ENCODE measurements at regions not wholly inside any gene's neighbourhood (a gene's known extent, or its start where the extent isn't known, plus 50 kb on each side); places are given as distances from the start of the nearest gene placed in this dataset.
"Not testable (repeated sequence)": the region's sequence is repeated elsewhere in the genome, so short reads cannot be mapped to it uniquely, and the experiment has no call there.

DNA sequence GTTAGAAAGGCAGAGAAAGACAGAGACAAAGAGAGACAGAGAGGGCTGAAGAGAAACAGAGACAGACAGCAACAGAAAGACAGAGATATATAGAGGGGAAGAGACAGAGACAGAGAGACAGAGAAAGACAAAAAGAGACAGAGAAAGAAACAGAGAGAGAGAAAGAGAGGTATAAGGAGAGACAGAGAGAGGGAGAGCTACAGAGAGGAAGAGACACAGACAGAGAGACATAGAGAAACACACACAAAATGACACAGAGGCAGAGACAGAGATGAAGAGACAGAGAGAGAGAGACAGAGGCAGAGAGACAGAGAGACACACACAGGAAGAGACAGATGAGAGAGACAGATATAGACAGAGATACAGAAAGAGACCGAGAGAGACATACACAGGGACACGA is 168.6 kb downstream of the TMEM121 start:
- no peak for DNase-seq (ENCODE audit: low spot score)

DNA sequence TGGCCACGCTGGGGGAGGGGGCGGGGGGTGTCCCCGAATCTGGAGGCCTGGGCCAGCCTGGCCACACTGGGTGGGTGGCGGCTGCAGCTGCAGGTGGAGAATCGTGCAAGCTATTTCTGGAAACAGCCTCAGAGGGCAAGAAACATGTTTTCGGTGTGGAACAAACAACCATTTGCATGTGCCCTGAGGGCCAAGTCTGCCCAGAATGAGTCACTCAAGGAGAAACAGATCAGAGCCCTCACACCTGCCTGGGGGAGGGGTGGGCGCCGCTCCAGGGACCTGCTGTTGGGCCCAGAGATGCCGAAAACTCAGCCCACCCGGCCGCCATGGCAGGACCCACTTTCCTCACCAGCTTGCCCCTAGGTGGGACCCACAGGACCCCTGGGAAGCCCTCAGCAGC is 170.0 kb downstream of the TMEM121 start:
- not testable (repeated sequence) for DNase-seq (ENCODE audit: low spot score)

- DNase-seq (ENCODE audit: low spot score) = not testable (repeated sequence)
These were observed 171.0 kb downstream of the TMEM121 start for GRCh38 chr14:105697414-105697813.

DNA sequence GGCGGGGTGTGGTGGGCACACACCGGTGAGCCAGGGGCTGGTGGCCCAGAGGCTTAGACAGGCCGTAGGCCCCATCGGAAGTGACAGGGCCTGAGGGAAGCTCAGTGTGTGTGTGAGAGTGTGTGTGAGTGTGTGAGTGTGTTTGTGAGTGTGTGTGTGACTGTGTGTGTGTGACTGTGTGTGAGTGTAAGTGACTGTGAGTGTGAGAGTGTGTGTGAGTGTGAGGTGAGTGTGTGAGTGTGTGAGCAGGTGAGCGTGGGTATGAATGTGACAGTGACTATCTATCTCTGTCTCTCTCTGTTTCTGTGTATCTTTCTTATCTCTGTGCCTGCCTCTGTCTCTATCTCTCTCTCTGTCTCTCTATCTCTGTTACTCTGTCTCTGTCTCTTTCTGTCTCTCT is 171.6 kb downstream of the TMEM121 start:
- DNase-seq (ENCODE audit: low spot score) = not testable (repeated sequence)

- DNase-seq (ENCODE audit: low spot score) = not testable (repeated sequence)
These were observed 172.7 kb downstream of the TMEM121 start for GRCh38 chr14:105698940-105699556.

DNA sequence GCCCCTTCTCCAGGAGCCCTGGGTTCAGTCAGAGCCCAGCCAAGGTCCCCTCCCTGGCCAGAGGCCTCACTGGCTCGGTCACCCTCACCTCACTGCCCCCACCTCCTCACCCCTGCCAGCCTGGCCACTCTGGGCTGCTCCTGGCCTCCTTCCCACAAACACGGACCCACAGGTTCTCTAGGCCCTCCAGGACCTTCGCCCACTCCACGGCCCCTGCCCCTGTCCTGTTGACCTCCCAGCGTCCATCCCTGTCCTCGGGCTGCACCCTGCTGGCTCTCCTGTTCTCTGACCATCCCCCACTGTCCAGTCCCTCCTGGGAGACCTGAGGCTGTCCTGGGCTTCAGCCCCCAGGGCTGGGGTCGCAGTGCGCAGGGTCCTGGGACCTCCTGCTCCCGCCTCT is 173.3 kb downstream of the TMEM121 start:
- DNase-seq (ENCODE audit: low spot score) = not testable (repeated sequence)

DNA sequence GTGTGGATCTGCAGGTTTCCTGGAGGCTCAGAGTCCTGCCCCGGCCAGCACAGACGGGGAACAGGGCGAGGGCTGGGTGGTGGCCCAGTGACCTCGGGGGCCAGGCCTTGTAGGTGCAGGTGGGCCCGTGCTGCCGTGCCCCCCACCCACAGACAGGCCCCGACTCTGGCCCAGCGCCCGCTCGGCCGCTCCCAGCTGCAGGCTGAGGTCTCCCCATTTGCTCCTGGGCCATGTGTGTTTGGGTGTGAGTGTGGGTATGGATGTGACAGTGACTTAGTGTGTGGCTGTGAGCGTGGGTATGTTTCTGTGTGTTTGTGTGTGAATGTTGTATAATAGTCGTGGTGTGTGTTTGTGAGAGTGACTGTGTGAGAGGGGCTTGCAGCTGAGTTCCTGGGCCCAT is 173.8 kb downstream of the TMEM121 start:
- DNase-seq (ENCODE audit: low spot score) = not testable (repeated sequence)

- DNase-seq (ENCODE audit: low spot score) = no peak
These were observed 174.4 kb downstream of the TMEM121 start for GRCh38 chr14:105700622-105701288.

GRCh38 chr14:105701456-105702274 is 175.3 kb downstream of the TMEM121 start:
- no peak for DNase-seq (ENCODE audit: low spot score)

GRCh38 chr14:105702275-105702817 is 176.0 kb downstream of the TMEM121 start:
- no peak for DNase-seq (ENCODE audit: low spot score)

GRCh38 chr14:105703044-105703665 is 176.8 kb downstream of the TMEM121 start:
- not testable (repeated sequence) for DNase-seq (ENCODE audit: low spot score)

GRCh38 chr14:105704091-105704490 is 177.7 kb downstream of the TMEM121 start:
- DNase-seq (ENCODE audit: low spot score) = not testable (repeated sequence)

DNA sequence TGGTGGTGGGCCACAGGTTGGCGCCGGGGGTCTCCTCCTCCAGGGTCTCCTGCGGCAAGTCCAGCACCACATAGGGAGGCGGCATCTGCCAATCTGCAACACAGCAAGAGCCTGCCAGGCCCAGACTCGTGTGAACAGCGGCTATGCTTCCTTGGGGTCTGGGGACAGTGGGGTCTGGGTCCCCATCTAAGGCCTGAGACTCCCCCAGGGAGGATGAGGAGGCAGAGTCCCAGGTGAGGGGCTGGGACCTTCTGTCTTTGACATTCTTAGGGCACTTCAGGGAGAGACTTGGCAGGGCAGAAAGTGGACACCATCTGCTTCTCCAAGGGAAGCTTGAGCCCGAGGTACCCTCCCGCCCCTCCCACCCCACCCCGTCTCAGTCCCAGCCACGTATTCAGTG is 178.1 kb downstream of the TMEM121 start:
- DNase-seq (ENCODE audit: low spot score) = not testable (repeated sequence)

DNA sequence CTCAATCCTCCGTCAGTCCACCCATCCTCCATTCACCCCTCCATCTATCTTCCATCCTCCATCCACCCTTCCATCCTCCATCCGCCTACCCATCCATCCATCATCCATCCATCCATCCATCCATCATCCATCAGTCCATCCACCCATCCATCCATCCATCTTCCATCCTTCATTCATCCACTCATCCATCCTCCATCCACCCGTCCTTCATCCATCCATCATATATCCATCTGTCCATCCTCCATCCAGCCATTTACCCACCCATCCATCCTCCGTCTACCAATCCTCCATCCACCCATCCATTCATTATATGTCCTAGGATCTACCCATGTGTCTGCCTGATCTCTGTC is 179.1 kb downstream of the TMEM121 start:
- not testable (repeated sequence) for DNase-seq (ENCODE audit: low spot score)

DNA sequence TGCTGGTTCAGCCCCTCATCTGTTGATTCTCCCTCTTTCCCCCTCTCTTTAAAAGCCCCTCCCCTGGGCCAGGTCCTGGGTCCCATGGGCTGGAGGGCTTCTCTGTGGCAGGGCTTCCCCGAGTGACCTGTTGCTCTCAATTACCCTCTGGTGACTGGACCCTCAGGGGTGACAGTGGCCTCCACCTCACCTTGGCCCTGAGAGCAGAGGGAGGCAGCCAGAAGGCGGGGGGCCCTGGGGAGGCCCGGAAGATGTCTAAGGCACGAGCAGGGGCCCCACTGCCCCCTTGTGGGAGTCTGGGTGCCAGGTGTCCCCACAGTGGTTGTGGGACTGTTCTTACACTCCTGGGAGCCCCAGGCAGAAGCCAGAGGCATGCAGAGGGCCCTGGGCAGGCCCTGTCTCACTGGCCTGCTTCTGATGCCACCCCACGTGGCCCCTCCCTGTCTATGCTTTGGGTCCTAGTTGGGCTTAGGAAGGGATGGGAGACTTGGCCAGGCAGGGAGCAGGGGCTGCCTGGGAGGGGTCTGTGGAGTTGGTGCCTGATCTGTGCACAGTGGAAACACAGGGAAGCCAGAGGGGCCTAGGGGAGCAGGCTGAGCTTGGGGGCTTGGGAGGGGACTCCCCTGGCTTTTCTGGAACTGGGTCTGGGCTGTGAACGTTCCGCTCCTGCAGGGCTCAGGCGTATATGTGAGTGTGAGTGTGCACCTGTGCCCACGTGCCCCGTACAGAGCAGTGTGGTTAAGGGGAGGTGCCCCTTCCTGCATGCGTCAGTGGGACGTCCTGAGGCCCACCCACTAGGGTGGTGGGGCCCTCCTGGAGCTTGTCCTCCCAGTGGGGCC is 179.7 kb downstream of the TMEM121 start:
- DNase-seq (ENCODE audit: low spot score) = not testable (repeated sequence)

DNA sequence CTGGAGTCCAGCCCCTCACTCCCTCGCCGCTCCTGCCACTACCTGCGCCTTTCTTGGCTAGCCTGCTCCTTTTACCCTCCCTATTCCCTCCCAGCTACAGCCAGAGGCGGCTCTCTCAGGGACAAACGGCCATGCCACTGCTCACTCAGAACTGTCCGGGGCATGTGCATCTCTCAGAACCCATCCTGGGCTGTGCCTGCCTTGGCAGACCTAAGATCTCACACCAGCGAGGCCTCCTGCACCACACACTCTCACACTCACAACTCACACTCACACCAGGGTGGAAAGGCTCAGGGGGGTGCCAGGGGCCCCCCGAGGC is 180.3 kb downstream of the TMEM121 start:
- DNase-seq (ENCODE audit: low spot score) = not testable (repeated sequence)

DNA sequence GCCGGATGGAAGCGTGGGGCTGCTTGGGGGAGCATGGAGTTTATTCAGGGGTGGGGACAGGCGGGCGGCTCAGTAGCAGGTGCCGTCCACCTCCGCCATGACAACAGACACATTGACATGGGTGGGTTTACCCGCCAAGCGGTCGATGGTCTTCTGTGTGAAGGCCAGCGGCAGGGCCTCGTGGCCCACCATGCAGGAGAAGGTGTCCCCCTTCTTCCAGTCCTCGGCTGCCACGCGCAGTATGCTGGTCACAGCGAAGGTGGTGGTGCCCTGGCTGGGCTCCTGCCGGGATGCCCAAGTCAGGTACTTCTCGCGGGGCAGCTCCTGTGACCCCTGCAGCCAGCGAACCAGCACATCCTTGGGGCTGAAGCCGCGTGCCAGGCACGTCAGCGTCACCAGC is 180.7 kb downstream of the TMEM121 start:
- not testable (repeated sequence) for DNase-seq (ENCODE audit: low spot score)

GRCh38 chr14:105707723-105708151 is 181.4 kb downstream of the TMEM121 start:
- not testable (repeated sequence) for DNase-seq (ENCODE audit: low spot score)

GRCh38 chr14:105708251-105709134 is 182.1 kb downstream of the TMEM121 start:
- not testable (repeated sequence) for DNase-seq (ENCODE audit: low spot score)
